HCT116 (cell line): ENCODE measurements at regions not wholly inside any gene's neighbourhood (a gene's known extent, or its start where the extent isn't known, plus 50 kb on each side); places are given as distances from the start of the nearest gene placed in this dataset.

ENCODE experiments used
- ATAC-seq: fragments of 200-7000 bp; cut with Tn5 transposase; 2 replicates; pipeline ENCODE4 v1.9.1; 2020; ENCODE audit warnings: mild to moderate bottlenecking, moderate library complexity
- BruUV-seq: library from RNA; stranded (reverse); fragments of 400-500 nt; replicated peaks from 2 replicates; lab custom pipeline; 2021; lab: Mats Ljungman, UMichigan
- CTCF ChIA-PET: fragments of 300-600 bp; sonication (Branson Sonifier 250); formaldehyde crosslinking; loops from one replicate; lab custom pipeline; 2021; ENCODE audit warnings: antibody characterized with exemption; lab: Charles Lee
- POLR2A ChIA-PET: fragments of 300-600, 350-600 bp; sonication (Branson Sonifier 250); formaldehyde crosslinking; loops from one replicate; lab custom pipeline; 2021; ENCODE audit warnings: antibody characterized with exemption; lab: Charles Lee
- RAD21 ChIA-PET, 2 experiments: fragments of 300-600 bp; sonication (Branson Sonifier 250); formaldehyde crosslinking; loops; one replicate each; lab custom pipeline; 2023; ENCODE audit warnings: low total read pairs in 2 of 2; ENCODE audit not compliant: uncharacterized antibody in 2 of 2, unreplicated experiment in 2 of 2, low non-redundant PET in 1 of 2; lab: Charles Lee
- DNase-seq: peaks from one replicate; pipeline ENCODE4 v3.0.0-alpha.2; 2010; ENCODE audit warnings: low read depth, low spot score
- H2AFZ ChIP-seq: fragments of 200-600 bp; shearing (Covaris generic), sonication (generic); 2 replicates; pipeline ENCODE4 v1.6.1; 2017; ENCODE audit warnings: low read depth, mixed run types, mixed read lengths, antibody characterized with exemption, low read length; ENCODE audit not compliant: poor library complexity, severe bottlenecking
- H3K27ac ChIP-seq: 2 replicates; pipeline ENCODE4 v1.5.1; 2012; ENCODE audit warnings: low read depth, low read length
- H3K27me3 ChIP-seq: fragments of 200-600 bp; sonication (generic); 2 replicates; pipeline ENCODE4 v1.6.1; 2016; ENCODE audit warnings: mixed run types, low read length, mixed read lengths; ENCODE audit not compliant: insufficient read depth
- H3K36me3 ChIP-seq, 2 experiments: fragments of 200-500 bp in 1 of 2; fragments of 200-600 bp in 1 of 2; sonication (Bioruptor generic) in 1 of 2; sonication (generic) in 1 of 2; 2 replicates each; pipeline versions ENCODE4 v1.5.1 to v1.6.1; 2014 to 2016; ENCODE audit warnings: low read length in 2 of 2, inconsistent platforms in 1 of 2, mixed read lengths in 1 of 2, mixed run types in 1 of 2; ENCODE audit not compliant: insufficient read depth in 2 of 2, control insufficient read depth in 1 of 2
- H3K4me1 ChIP-seq, 2 experiments: fragments of 200-600 bp in 1 of 2; sonication (generic) in 1 of 2; 2 replicates each; pipeline versions ENCODE4 v1.5.1 to v1.6.1; 2012 to 2017; ENCODE audit warnings: low read length in 2 of 2, inconsistent platforms in 1 of 2, mild to moderate bottlenecking in 1 of 2, mixed read lengths in 1 of 2, mixed run types in 1 of 2, moderate library complexity in 1 of 2; ENCODE audit not compliant: insufficient read depth in 2 of 2, control insufficient read depth in 1 of 2
- H3K4me2 ChIP-seq: fragments of 200-600 bp; sonication (generic); 2 replicates; pipeline ENCODE4 v1.6.1; 2017; ENCODE audit warnings: mixed run types, low read length, mixed read lengths
- H3K4me3 ChIP-seq, 2 experiments: fragments of 200-600 bp in 1 of 2; sonication (generic) in 1 of 2; replicated peaks in 1 of 2; 2 replicates each; pipeline ENCODE4 v1.5.1; 2011 to 2016; ENCODE audit warnings: low read length in 2 of 2, control low read depth in 1 of 2, low read depth in 1 of 2, mild to moderate bottlenecking in 1 of 2, mixed read lengths in 1 of 2, mixed run types in 1 of 2
- H3K79me2 ChIP-seq: fragments of 200-600 bp; sonication (generic); 2 replicates; pipeline ENCODE4 v1.6.1; 2017; ENCODE audit warnings: mild to moderate bottlenecking, mixed run types, low read length, moderate library complexity, mixed read lengths; ENCODE audit not compliant: insufficient read depth
- H3K9ac ChIP-seq: fragments of 200-600 bp; sonication (generic); 2 replicates; pipeline ENCODE4 v1.6.1; 2016; ENCODE audit warnings: low read length, mixed read lengths
- H3K9me2 ChIP-seq: fragments of 200-600 bp; sonication (generic), shearing (Covaris generic); 2 replicates; pipeline ENCODE4 v1.6.1; 2017; ENCODE audit warnings: mixed run types, mild to moderate bottlenecking, moderate library complexity; ENCODE audit not compliant: insufficient read depth
- H3K9me3 ChIP-seq, 2 experiments: fragments of 200-500 bp in 1 of 2; fragments of 200-600 bp in 1 of 2; sonication (Bioruptor generic) in 1 of 2; sonication (generic) in 1 of 2; 2 replicates each; pipeline ENCODE4 v1.6.1; 2014 to 2017; ENCODE audit warnings: low read length in 2 of 2, mixed read lengths in 2 of 2, inconsistent platforms in 1 of 2, low read depth in 1 of 2, mild to moderate bottlenecking in 1 of 2, mixed run types in 1 of 2, moderate library complexity in 1 of 2; ENCODE audit not compliant: control insufficient read depth in 1 of 2, insufficient read depth in 1 of 2
- H4K20me1 ChIP-seq: fragments of 200-600 bp; sonication (generic), shearing (Covaris generic); 2 replicates; pipeline ENCODE4 v1.6.1; 2017; ENCODE audit warnings: mixed run types, mild to moderate bottlenecking, moderate library complexity; ENCODE audit not compliant: insufficient read depth
- CEBPB ChIP-seq: IDR thresholded peaks from 2 replicates; pipeline ENCODE4 v1.6.1; 2012; ENCODE audit warnings: low read depth
- EGR1 ChIP-seq: IDR thresholded peaks from 2 replicates; pipeline ENCODE4 v1.6.1; 2012; ENCODE audit warnings: low read depth
- POLR2A ChIP-seq: IDR thresholded peaks from 2 replicates; pipeline ENCODE4 v1.7.0; 2011; ENCODE audit warnings: borderline replicate concordance; ENCODE audit not compliant: insufficient read depth, insufficient read length; ENCODE audit errors: extremely low read depth
- ZFX ChIP-seq: fragments of 450-650 bp; IDR thresholded peaks from 2 replicates; pipeline ENCODE4 v1.6.1; 2017
- intact Hi-C: fragments of 100-400 bp; cut with micrococcal nuclease; formaldehyde crosslinking; loops from 2 replicates; pipeline ENCODE4 v1.10.0; 2022
- TF ChIP-seq, protein P1 (sequence below): IDR thresholded peaks from 2 replicates; pipeline ENCODE4 v1.6.1; 2011; ENCODE audit warnings: mild to moderate bottlenecking, low read length, moderate library complexity; ENCODE audit not compliant: insufficient replicate concordance; ENCODE audit errors: extremely low read depth
- TF ChIP-seq, protein P2 (sequence below): IDR thresholded peaks from 2 replicates; pipeline ENCODE4 v1.6.1; 2012; ENCODE audit warnings: low read depth

DNA sequence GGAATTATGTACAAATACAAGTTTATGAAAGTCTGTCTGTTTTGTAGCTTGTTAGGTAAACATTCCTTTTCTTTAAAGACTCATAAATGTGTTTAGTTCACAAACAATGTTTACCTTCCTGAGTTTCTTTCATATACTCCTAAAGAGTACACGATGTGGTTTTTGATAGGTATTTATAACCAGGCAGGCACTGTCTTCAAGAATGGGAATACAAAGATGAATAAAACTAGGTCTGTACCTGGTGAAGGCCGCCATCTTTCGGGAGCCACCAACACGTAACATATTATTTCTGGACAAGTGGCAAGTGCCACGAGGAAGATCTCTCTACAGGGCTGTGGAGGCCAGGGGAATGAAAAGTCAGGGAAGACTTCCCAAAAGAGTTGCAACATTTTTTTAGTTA lies 144.6 kb upstream of the RASSF8 start (continued):
- TF ChIP-seq EGR1 (no peak), ZFX (no peak)
- TF ChIP-seq, all 23 proteins: peak for 0

DNA sequence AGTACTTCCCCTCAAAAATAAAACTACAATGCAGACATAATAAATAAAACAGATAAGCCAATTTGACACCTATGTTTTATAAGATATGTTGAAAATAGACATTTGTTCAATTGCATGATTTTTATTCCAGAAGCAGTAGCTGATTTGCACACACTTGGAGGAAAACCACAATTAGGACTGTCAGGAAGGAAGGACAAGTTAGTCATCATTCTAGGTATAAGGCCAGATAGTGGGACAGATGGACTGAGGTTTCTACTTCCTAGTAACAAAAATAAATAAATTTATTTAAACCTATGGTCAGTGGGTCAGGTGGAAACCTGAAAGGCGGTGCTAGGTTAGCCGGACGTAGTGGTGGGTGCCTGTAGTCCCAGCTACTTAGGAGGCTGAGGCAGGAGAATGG lies 141.8 kb upstream of the RASSF8 start:
- Histone ChIP-seq H3K9me2 (no peaks in the 10 kb centered on the region), H3K4me1 (peaks cover 2 to 8% of the 10 kb centered on the region in 2 experiments; a peak in 2 of 4 replicates), H3K9me3 (no peaks in the 10 kb centered on the region), H3K27me3 (no peaks in the 10 kb centered on the region), H3K27ac (no peak overlapping the region), H4K20me1 (no peaks in the 10 kb centered on the region), H2AFZ (no peak overlapping the region), H3K9ac (no peak overlapping the region), H3K79me2 (no peaks in the 10 kb centered on the region), H3K4me2 (no peak overlapping the region), H3K4me3 (no peak overlapping the region), H3K36me3 (no peaks in the 10 kb centered on the region)
- POLR2A ChIA-PET, result no interaction called here
- TF ChIP-seq, protein P1, sequence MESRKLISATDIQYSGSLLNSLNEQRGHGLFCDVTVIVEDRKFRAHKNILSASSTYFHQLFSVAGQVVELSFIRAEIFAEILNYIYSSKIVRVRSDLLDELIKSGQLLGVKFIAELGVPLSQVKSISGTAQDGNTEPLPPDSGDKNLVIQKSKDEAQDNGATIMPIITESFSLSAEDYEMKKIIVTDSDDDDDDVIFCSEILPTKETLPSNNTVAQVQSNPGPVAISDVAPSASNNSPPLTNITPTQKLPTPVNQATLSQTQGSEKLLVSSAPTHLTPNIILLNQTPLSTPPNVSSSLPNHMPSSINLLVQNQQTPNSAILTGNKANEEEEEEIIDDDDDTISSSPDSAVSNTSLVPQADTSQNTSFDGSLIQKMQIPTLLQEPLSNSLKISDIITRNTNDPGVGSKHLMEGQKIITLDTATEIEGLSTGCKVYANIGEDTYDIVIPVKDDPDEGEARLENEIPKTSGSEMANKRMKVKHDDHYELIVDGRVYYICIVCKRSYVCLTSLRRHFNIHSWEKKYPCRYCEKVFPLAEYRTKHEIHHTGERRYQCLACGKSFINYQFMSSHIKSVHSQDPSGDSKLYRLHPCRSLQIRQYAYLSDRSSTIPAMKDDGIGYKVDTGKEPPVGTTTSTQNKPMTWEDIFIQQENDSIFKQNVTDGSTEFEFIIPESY, result no peak
- TF ChIP-seq, protein P2, sequence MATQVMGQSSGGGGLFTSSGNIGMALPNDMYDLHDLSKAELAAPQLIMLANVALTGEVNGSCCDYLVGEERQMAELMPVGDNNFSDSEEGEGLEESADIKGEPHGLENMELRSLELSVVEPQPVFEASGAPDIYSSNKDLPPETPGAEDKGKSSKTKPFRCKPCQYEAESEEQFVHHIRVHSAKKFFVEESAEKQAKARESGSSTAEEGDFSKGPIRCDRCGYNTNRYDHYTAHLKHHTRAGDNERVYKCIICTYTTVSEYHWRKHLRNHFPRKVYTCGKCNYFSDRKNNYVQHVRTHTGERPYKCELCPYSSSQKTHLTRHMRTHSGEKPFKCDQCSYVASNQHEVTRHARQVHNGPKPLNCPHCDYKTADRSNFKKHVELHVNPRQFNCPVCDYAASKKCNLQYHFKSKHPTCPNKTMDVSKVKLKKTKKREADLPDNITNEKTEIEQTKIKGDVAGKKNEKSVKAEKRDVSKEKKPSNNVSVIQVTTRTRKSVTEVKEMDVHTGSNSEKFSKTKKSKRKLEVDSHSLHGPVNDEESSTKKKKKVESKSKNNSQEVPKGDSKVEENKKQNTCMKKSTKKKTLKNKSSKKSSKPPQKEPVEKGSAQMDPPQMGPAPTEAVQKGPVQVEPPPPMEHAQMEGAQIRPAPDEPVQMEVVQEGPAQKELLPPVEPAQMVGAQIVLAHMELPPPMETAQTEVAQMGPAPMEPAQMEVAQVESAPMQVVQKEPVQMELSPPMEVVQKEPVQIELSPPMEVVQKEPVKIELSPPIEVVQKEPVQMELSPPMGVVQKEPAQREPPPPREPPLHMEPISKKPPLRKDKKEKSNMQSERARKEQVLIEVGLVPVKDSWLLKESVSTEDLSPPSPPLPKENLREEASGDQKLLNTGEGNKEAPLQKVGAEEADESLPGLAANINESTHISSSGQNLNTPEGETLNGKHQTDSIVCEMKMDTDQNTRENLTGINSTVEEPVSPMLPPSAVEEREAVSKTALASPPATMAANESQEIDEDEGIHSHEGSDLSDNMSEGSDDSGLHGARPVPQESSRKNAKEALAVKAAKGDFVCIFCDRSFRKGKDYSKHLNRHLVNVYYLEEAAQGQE, result no peak
- TF ChIP-seq POLR2A (no peak), CEBPB (no peak)
- CTCF ChIA-PET, result no interaction called here
- BruUV-seq, result no TSS peak
- DNase-seq (no peak), ATAC-seq (no peak)
- RAD21 ChIA-PET, result no interaction called here
- intact Hi-C loops, result no loop called here
